ENCODE measurements at regions not wholly inside any gene's neighbourhood (a gene's known extent, or its start where the extent isn't known, plus 50 kb on each side); places are given as distances from the start of the nearest gene placed in this dataset.
"Not testable (repeated sequence)": the region's sequence is repeated elsewhere in the genome, so short reads cannot be mapped to it uniquely, and the experiment has no call there.

GRCh38 chrX:1779626-1780025 lies 164.8 kb downstream of the ASMT start:
- DNase-seq: no peak

DNA sequence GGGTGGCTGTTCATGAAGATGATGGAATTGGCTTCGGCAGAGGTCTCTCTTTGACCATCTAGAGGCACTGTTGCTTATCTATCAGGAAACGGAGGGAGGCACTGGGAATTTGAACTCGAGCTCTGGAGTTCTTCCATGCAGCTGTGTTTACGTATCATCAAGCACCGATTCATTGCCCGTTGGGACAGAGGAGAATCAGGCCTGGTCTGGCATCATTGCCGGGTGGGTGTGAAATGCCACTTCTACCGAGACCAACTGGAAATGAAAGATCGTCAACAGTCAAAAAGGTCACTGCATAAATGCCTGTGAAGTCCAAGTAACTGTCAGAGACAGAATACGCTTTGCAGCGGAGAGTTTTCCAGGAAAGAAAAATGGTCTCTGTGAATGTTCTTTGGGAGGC lies 166.9 kb downstream of the ASMT start:
- no peak for DNase-seq

- DNase-seq: no peak
Measured at GRCh38 chrX:1784773-1785172, 169.9 kb downstream of the ASMT start.

GRCh38 chrX:1788300-1788911 lies 173.5 kb downstream of the ASMT start:
- DNase-seq: no peak

DNA sequence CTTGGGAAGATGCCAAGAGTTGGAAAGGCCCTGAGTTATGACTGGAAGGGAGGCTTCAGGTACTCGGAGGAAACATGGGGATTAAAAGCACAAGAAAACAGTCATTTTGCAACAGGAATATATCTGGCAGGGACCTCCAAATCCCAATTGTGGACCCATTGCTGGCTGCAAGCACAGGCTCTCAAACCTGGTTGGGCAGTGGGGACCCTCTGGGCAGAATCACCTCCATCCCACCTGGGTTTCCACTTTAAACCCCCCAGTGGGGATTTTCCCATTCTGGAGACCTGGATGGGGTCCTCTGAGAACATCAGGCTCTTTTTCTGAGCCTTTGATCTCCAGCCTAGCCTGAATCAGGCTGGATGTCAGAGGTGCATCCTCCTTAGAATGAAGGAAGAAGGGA lies 177.8 kb downstream of the ASMT start:
- no peak for DNase-seq

- no peak for DNase-seq
Measured at GRCh38 chrX:1794586-1794985, 179.7 kb downstream of the ASMT start.

- no peak for DNase-seq
Measured at GRCh38 chrX:1802912-1803311, 188.1 kb downstream of the ASMT start.

DNA sequence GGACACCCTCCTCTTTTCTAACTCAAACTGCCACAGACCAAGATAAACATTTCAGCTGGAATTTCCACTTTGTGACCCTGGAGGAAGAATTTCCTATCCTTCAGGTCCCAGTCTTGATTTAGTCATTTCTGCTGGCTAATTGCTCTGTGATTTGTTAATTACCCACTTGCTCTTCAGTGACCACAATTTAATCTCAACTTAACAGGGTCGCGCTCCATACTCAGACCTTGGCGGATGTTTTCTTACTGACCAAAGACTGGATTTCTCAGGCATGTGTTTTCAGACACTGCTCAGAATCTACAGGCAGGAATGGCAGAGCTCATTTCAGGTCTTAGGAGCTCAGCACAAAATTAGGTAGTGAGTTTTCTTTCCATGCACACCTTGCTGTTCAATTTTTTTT lies 188.9 kb downstream of the ASMT start:
- no peak for DNase-seq

DNA sequence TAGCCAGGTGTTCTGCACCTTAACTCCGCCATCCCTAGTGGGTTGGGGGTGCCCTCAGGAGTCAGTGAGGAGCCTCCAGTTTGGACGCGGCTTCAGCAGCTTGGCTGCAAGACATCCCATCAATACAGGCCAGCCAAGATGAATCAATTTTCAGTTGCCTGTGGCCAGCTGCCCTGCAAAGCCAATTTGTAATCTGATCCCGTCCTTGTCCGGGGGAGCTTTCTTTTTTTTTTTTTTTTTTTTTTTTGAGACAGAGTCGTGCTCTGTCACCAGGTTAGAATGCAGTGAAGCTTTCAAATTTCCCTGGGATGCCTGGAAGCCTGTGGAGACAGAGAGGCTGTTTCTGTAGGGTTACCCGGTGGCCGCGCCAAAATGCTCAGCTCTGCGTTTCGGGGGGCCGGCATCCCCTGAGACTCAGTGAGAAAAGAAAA lies 192.5 kb downstream of the ASMT start:
- DNase-seq: peak in 1 of 3 experiments; percentile 43

DNA sequence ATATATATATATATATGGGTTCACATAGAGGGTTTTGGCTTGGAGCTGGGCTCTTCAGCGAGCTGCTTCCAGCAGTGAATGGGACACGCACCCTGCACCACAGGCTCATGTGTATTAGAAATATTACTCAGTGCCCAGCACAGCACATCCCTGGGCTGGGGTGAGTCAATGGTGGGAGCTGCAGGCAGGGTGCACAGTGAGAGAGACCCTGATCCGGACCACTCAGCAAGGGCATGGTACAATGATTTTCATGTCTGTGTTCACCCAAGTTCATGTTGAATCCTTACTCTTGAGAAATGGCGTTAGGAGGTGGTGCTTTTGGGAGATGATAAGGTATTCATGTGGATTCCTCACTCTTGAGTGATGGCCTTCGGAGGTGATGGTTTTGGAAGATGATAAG lies 194.7 kb downstream of the ASMT start:
- no peak for DNase-seq

DNA sequence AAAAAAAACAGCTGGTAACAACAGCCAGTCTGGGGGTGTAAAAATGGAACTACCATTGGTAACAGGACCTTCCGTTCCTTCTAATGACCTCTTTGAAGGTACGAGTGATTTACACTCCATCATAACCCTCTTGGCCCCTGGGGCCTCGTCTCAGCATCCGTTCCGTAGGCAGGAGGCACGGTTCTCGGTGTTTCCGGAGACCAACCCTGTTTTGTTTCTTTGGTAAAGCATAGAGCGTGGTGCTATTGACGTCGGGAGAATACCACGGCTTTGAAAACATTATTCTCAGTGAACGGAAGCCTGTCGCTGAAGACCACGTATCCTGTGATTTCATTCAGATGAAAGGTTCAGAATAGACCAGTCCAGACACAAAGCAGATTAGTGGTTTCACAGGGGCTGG lies 198.9 kb downstream of the ASMT start:
- no peak for DNase-seq

DNA sequence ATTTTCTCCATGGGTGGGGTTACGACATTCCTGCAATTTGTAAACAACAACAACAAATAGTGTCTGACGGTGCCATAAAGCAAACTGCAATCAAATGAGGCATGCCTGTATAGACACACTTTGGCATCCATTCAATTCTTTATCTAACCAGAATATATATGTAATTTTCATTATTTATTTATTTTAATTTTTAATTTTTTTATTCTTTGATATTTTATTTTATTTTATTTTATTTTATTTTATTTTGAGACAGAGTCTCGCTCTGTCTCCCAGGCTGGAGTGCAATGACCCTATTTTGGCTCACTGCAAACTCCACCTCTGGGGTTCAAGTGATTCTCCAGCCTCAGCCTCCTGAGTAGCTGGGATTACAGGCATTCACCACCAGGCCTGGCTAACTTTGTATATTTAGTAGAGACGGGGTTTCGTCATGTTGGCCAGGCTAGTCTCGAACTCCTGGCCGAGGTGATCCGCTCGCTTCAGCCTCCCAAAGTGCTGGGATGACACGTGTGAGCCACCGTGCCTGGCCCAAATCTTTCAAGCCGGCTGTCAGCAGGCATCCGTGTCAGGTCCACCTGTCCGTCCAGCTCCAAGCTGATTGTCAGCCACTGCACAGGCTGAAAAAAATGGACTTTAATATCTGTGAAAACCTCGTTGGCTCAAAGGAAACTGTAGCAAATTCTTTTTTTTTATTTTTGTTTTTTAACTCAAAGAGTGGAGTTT lies 200.8 kb downstream of the ASMT start:
- no peak for DNase-seq

DNA sequence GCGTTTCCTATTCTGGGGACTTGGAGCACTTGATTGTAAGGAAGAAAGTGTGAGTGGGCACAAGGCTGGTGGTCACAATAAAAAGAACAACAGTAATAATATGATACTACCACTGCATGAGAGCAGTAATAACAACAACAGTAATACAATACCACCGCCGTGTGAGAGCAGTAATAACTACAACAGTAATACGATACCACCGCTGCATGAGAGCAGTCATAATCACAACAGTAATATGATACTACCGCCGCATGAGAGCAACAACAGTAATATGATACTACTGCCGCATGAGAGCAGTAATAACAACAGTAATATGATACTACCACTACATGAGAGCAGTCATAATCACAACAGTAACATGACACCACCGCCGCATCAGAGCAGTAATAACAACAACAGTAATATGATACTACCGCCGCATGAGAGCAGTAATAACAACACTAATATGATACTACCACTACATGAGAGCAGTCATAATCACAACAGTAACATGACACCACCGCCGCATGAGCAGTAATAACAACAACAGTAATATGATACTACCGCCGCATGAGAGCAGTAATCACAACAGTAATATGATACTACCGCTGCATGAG lies 201.6 kb downstream of the ASMT start:
- not testable (repeated sequence) for DNase-seq

- no peak for DNase-seq
Measured at GRCh38 chrX:1821846-1822245, 207.0 kb downstream of the ASMT start.

- DNase-seq: no peak
Measured at GRCh38 chrX:1824855-1825254, 210.0 kb downstream of the ASMT start.

- DNase-seq: no peak
Measured at GRCh38 chrX:1833656-1834360, 218.9 kb downstream of the ASMT start.

DNA sequence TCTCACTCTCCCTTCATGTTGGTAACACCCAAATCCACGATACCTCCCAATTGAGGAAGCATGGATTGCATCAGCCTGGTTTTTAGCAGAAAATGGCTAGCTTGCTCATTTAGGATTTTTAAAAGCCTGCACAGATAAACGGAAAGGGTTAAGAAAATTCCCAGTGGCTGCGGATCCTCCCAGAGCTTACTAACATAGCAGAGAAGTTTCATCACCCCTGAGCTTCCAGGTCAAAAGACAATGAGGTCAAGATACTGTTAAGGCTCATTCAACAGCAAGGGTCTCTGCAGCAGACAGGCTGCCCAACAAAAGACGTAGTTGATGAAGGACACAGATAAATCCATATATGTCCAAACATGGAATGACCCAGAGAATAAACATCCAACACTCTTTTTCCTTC lies 220.2 kb downstream of the ASMT start:
- no peak for DNase-seq

DNA sequence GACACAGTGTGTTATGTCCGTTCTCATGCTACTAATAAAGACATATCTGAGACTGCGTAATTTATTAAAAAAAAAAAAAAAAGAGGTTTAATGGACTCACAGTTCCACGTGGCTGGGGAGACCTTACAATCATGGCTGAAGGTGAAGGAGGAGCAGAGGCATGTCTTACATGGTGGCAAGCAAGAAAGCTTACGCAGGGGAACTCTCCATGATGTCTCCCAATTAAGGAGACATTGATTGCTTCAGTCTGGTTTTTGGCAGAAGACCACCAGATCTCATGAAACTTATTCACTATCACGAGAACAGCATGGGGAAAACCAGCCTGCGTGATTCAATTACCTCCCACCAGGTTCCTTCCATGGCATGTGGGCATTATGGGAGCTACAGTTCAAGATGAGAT lies 221.8 kb downstream of the ASMT start:
- DNase-seq: no peak

- DNase-seq: no peak
Measured at GRCh38 chrX:1841746-1842145, 226.9 kb downstream of the ASMT start.

GRCh38 chrX:1847000-1847399 lies 232.1 kb downstream of the ASMT start:
- DNase-seq: not testable (repeated sequence)

GRCh38 chrX:1847790-1848189 lies 232.9 kb downstream of the ASMT start:
- DNase-seq: not testable (repeated sequence)

GRCh38 chrX:1851527-1851926 lies 236.7 kb downstream of the ASMT start:
- DNase-seq: no peak

GRCh38 chrX:1852082-1852481 lies 237.2 kb downstream of the ASMT start:
- DNase-seq: no peak

GRCh38 chrX:1853447-1853846 lies 238.6 kb downstream of the ASMT start:
- DNase-seq: no peak

Measured in NCI-H1417 (cell line).